ENCODE measurements at regions not wholly inside any gene's neighbourhood (a gene's known extent, or its start where the extent isn't known, plus 50 kb on each side); places are given as distances from the start of the nearest gene placed in this dataset.

- TF ChIP-seq CTCF (conservative IDR thresholded peaks at IDR 0.05; ENCODE audit: low read length) = no peak
- no peak for TF ChIP-seq EZH2phosphoT487 (IDR thresholded peaks at IDR 0.05; ENCODE audit: borderline replicate concordance, low read depth, low read length)
These were observed 578.6 kb upstream of the CDH5 start for GRCh38 chr16:65787921-65788320.
